Inferior parietal cortex (tissue), 1 donor: ENCODE measurements at regions not wholly inside any gene's neighbourhood (a gene's known extent, or its start where the extent isn't known, plus 50 kb on each side); places are given as distances from the start of the nearest gene placed in this dataset.

Source experiments
- DNase-seq: peaks from one replicate; pipeline ENCODE4 v3.0.0-alpha.2; 2016; ENCODE audit errors: extremely low spot score

- no peak for DNase-seq
Observed at GRCh38 chr21:23743821-23744220, 1863.5 kb downstream of the MRPL39 start.

GRCh38 chr21:23740463-23740862, 1866.8 kb downstream of the MRPL39 start:
- DNase-seq = no peak

- no peak for DNase-seq
Observed at GRCh38 chr21:23732776-23733175, 1874.5 kb downstream of the MRPL39 start.

GRCh38 chr21:23729331-23729730, 1878.0 kb downstream of the MRPL39 start:
- DNase-seq = no peak

GRCh38 chr21:23725576-23725975, 1881.7 kb downstream of the MRPL39 start:
- DNase-seq = no peak

- DNase-seq = no peak
Observed at GRCh38 chr21:23718446-23719285, 1888.6 kb downstream of the MRPL39 start.

GRCh38 chr21:23712166-23712565, 1895.1 kb downstream of the MRPL39 start:
- no peak for DNase-seq

GRCh38 chr21:23706431-23706830, 1900.8 kb downstream of the MRPL39 start:
- no peak for DNase-seq

- DNase-seq = no peak
Observed at GRCh38 chr21:23699402-23699801, 1907.9 kb downstream of the MRPL39 start.

GRCh38 chr21:23698619-23699018, 1908.7 kb downstream of the MRPL39 start:
- no peak for DNase-seq

GRCh38 chr21:23695443-23695842, 1911.8 kb downstream of the MRPL39 start:
- no peak for DNase-seq

- DNase-seq = no peak
Observed at GRCh38 chr21:23694390-23694789, 1912.9 kb downstream of the MRPL39 start.

- DNase-seq = no peak
Observed at GRCh38 chr21:23690316-23690715, 1917.0 kb downstream of the MRPL39 start.

GRCh38 chr21:23686737-23687523, 1920.4 kb downstream of the MRPL39 start:
- no peak for DNase-seq

- DNase-seq = peak; percentile 26
Observed at GRCh38 chr21:23684431-23684830, 1922.8 kb downstream of the MRPL39 start.

GRCh38 chr21:23664193-23664694, 1943.0 kb downstream of the MRPL39 start:
- no peak for DNase-seq

GRCh38 chr21:23660560-23660959, 1946.7 kb downstream of the MRPL39 start:
- DNase-seq = no peak

GRCh38 chr21:23644768-23645167, 1962.5 kb downstream of the MRPL39 start:
- no peak for DNase-seq

GRCh38 chr21:23639721-23640120, 1967.6 kb downstream of the MRPL39 start:
- no peak for DNase-seq

- DNase-seq = no peak
Observed at GRCh38 chr21:23638131-23638695, 1969.1 kb downstream of the MRPL39 start.

GRCh38 chr21:23633447-23633940, 1973.8 kb downstream of the MRPL39 start:
- DNase-seq = no peak

GRCh38 chr21:23624281-23624680, 1983.0 kb downstream of the MRPL39 start:
- no peak for DNase-seq
